K562 (cell line): ENCODE measurements at regions not wholly inside any gene's neighbourhood (a gene's known extent, or its start where the extent isn't known, plus 50 kb on each side); places are given as distances from the start of the nearest gene placed in this dataset.

Experiments used
- ATAC-seq: fragments of 200-7000 bp; cut with Tn5 transposase; 3 replicates; pipeline ENCODE4 v1.9.1; 2020; ENCODE audit warnings: moderate library complexity
- BruUV-seq: library from RNA; stranded (reverse); fragments of 400-500 nt; replicated peaks from 2 replicates; lab custom pipeline; 2021; lab: Mats Ljungman, UMichigan
- CTCF ChIA-PET: fragments of 300-600 bp; formaldehyde crosslinking; extraction: SDS; loops from one replicate; lab custom pipeline; 2021; ENCODE audit warnings: low intra/inter-chr PET ratio; lab: Yijun Ruan, JAX
- POLR2A ChIA-PET: fragments of 300-600, 350-650 bp; sonication (Branson Sonifier 250); formaldehyde crosslinking; extraction: SDS; loops from one replicate; lab custom pipeline; 2021; ENCODE audit warnings: antibody characterized with exemption, inconsistent platforms; lab: Yijun Ruan, JAX
- DNase-seq, 4 experiments: peaks; one replicate each; pipeline versions ENCODE4 v3.0.0 to v3.0.0-alpha.2; 2011 to 2018; ENCODE audit warnings: low spot score in 3 of 4, mixed read lengths in 3 of 4; ENCODE audit errors: extremely low read depth in 1 of 4
- FAIRE-seq: peaks from 2 replicates; lab custom pipeline; 2011; peaks lifted over from hg19 to GRCh38; lab: Jason Lieb, UNC
- H2AFZ ChIP-seq: 2 replicates; pipeline ENCODE4 v1.6.0; 2011; ENCODE audit warnings: low read depth, low read length, control low read depth, inconsistent platforms
- H3K27ac ChIP-seq: fragments of 200-600 bp; 3 replicates; pipeline ENCODE4 v1.8.0; 2011; ENCODE audit warnings: low read depth, mild to moderate bottlenecking, control low read depth, inconsistent platforms, low read length, moderate library complexity, mixed read lengths; ENCODE audit errors: extremely low read depth
- H3K27me3 ChIP-seq, 2 experiments: fragments of 300-600 bp in 1 of 2; 2 replicates in 1 of 2; 3 replicates in 1 of 2; pipeline versions ENCODE4 v1.6.0 to v1.8.0; 2011; ENCODE audit warnings: inconsistent platforms in 2 of 2, low read length in 2 of 2, mild to moderate bottlenecking in 1 of 2, mixed read lengths in 1 of 2, moderate library complexity in 1 of 2; ENCODE audit not compliant: control insufficient read depth in 2 of 2, insufficient read depth in 2 of 2
- H3K36me3 ChIP-seq: fragments of 300-600 bp; 3 replicates; pipeline ENCODE4 v1.8.0; 2011; ENCODE audit warnings: mild to moderate bottlenecking, low read length, inconsistent platforms; ENCODE audit not compliant: control insufficient read depth, insufficient read depth
- H3K4me1 ChIP-seq, 2 experiments: fragments of 200-600 bp in 1 of 2; replicated peaks in 1 of 2; 2 replicates in 1 of 2; 3 replicates in 1 of 2; pipeline versions ENCODE4 v1.5.1 to v1.8.0; 2011; ENCODE audit warnings: inconsistent platforms in 2 of 2, low read length in 2 of 2, mild to moderate bottlenecking in 1 of 2, mixed read lengths in 1 of 2, moderate library complexity in 1 of 2; ENCODE audit not compliant: control insufficient read depth in 2 of 2, insufficient read depth in 2 of 2
- H3K4me2 ChIP-seq: 2 replicates; pipeline ENCODE4 v1.6.1; 2011; ENCODE audit warnings: low read length, control low read depth, inconsistent platforms, mixed read lengths; ENCODE audit not compliant: insufficient read depth
- H3K4me3 ChIP-seq: fragments of 200-600 bp; sonication (generic), shearing (Covaris generic); 2 replicates; pipeline ENCODE4 v1.5.1; 2016; ENCODE audit warnings: control low read depth, inconsistent platforms
- H3K79me2 ChIP-seq: fragments of 200-600 bp; 3 replicates; pipeline ENCODE4 v1.8.0; 2011; ENCODE audit warnings: low read length, inconsistent platforms; ENCODE audit not compliant: control insufficient read depth, insufficient read depth
- H3K9ac ChIP-seq, 2 experiments: 2 replicates each; pipeline versions ENCODE4 v1.6.0 to v1.6.1; 2011; ENCODE audit warnings: low read depth in 2 of 2, low read length in 2 of 2, control low read depth in 1 of 2, inconsistent platforms in 1 of 2, mild to moderate bottlenecking in 1 of 2, mixed read lengths in 1 of 2; ENCODE audit not compliant: insufficient read depth in 1 of 2
- H3K9me1 ChIP-seq: one replicate; pipeline ENCODE4 v1.6.0; 2011; ENCODE audit warnings: inconsistent platforms, mild to moderate bottlenecking, low read length, moderate library complexity; ENCODE audit not compliant: control insufficient read depth, insufficient read depth
- H3K9me3 ChIP-seq: replicated peaks from 2 replicates; pipeline ENCODE4 v1.5.1; 2011; ENCODE audit warnings: low read depth, low read length, inconsistent platforms; ENCODE audit not compliant: control insufficient read depth, insufficient read depth
- H4K20me1 ChIP-seq: replicated peaks from 2 replicates; pipeline ENCODE4 v1.6.1; 2011; ENCODE audit warnings: low read length, inconsistent platforms, mixed read lengths; ENCODE audit not compliant: control insufficient read depth, insufficient read depth
- CCAR2 ChIP-seq: fragments of 200-400 bp; formaldehyde crosslinking; IDR thresholded peaks from 2 replicates; pipeline ENCODE4 v1.6.1; 2017; ENCODE audit warnings: mild to moderate bottlenecking, low read depth, low read length
- E2F1 ChIP-seq: sonication (generic); formaldehyde crosslinking; IDR thresholded peaks from 2 replicates; pipeline ENCODE4 v1.8.1; 2023; ENCODE audit warnings: mild to moderate bottlenecking, missing genetic modification reagents, moderate library complexity
- E2F4 ChIP-seq: sonication (generic); formaldehyde crosslinking; IDR thresholded peaks from 2 replicates; pipeline ENCODE4 v1.8.0; 2022; ENCODE audit warnings: mild to moderate bottlenecking, low read depth, missing genetic modification reagents
- FOXJ3 ChIP-seq: sonication (generic); formaldehyde crosslinking; IDR thresholded peaks from 2 replicates; pipeline ENCODE4 v1.4.0; 2020; ENCODE audit warnings: mild to moderate bottlenecking, missing genetic modification reagents
- FOXK2 ChIP-seq, 2 experiments: fragments of 450-650 bp; IDR thresholded peaks in 1 of 2; conservative IDR thresholded peaks in 1 of 2; 2 replicates each; pipeline ENCODE4 v1.6.1; 2016; ENCODE audit warnings: low read depth in 2 of 2, mild to moderate bottlenecking in 1 of 2
- HNRNPL ChIP-seq: fragments of 200-400 bp; formaldehyde crosslinking; IDR thresholded peaks from 2 replicates; pipeline ENCODE4 v1.6.1; 2017; ENCODE audit warnings: low read depth, mild to moderate bottlenecking, low read length
- PHF20 ChIP-seq: fragments of 450-650 bp; IDR thresholded peaks from 2 replicates; pipeline ENCODE4 v1.6.1; 2018; ENCODE audit not compliant: partially characterized antibody
- PPARD ChIP-seq: fragments of 250-450 bp; sonication (Bioruptor Pico); IDR thresholded peaks from 2 replicates; pipeline ENCODE4 v1.8.0; 2022; ENCODE audit warnings: inconsistent platforms, mild to moderate bottlenecking, moderate library complexity
- RCOR1 ChIP-seq, 2 experiments: IDR thresholded peaks; 2 replicates each; pipeline ENCODE4 v1.6.1; 2012; ENCODE audit warnings: low read depth in 2 of 2, low read length in 2 of 2, borderline replicate concordance in 1 of 2, improper control_type of control experiment in 1 of 2
- SRF ChIP-seq, 2 experiments: fragments of 250-450, 450-650 bp in 1 of 2; sonication (Bioruptor Pico) in 1 of 2; sonication (generic) in 1 of 2; formaldehyde crosslinking; IDR thresholded peaks; 2 replicates each; pipeline versions ENCODE4 v1.5.0 to v1.5.1; 2020 to 2022; ENCODE audit warnings: mild to moderate bottlenecking in 1 of 2, missing genetic modification reagents in 1 of 2
- TAL1 ChIP-seq: fragments of 450-650 bp; IDR thresholded peaks from 2 replicates; pipeline ENCODE4 v1.6.1; 2016; ENCODE audit warnings: mild to moderate bottlenecking
- TOE1 ChIP-seq, 2 experiments: fragments of 450-650 bp in 1 of 2; sonication (generic) in 1 of 2; formaldehyde crosslinking in 1 of 2; IDR thresholded peaks; 2 replicates each; pipeline versions ENCODE4 v1.7.1 to v1.8.0; 2016 to 2022; ENCODE audit warnings: borderline replicate concordance in 2 of 2, mild to moderate bottlenecking in 2 of 2, antibody characterized with exemption in 1 of 2, inconsistent platforms in 1 of 2, low read depth in 1 of 2, missing genetic modification reagents in 1 of 2, moderate library complexity in 1 of 2
- ZNF324 ChIP-seq: fragments of 250-450 bp; sonication (Bioruptor Pico); IDR thresholded peaks from 2 replicates; pipeline ENCODE4 v1.4.0; 2020; ENCODE audit warnings: mild to moderate bottlenecking
- ZNF436 ChIP-seq: fragments of 250-450, 450-650 bp; sonication (Bioruptor Pico); formaldehyde crosslinking; IDR thresholded peaks from 2 replicates; pipeline ENCODE4 v1.7.0; 2020; ENCODE audit warnings: mild to moderate bottlenecking
- ZNF75A ChIP-seq: fragments of 450-650 bp; formaldehyde crosslinking; IDR thresholded peaks from 2 replicates; pipeline ENCODE4 v1.4.0; 2020; ENCODE audit warnings: mild to moderate bottlenecking
- ZSCAN29 ChIP-seq: fragments of 450-650 bp; IDR thresholded peaks from 2 replicates; pipeline ENCODE4 v1.6.1; 2017
- WGBS: fragments of 100-300 bp; shearing (Covaris generic); methylation state at CpG from one replicate; pipeline ENCODE4 v1.1.6; 2016; ENCODE audit warnings: low coverage, mixed read lengths; ENCODE audit not compliant: insufficient coverage; ENCODE audit errors: missing lambda C conversion rate; 5-methylcytosine and 5-hydroxymethylcytosine counted together
- in situ Hi-C: fragments of 300-500 bp; cut with MboI; formaldehyde crosslinking; loops from 4 replicates; pipeline ENCODE4 v1.15.0; 2018; ENCODE audit warnings: inconsistent platforms, mixed read lengths
- intact Hi-C: fragments of 100-400 bp; cut with micrococcal nuclease; formaldehyde crosslinking; loops from 2 replicates; pipeline ENCODE4 v1.14.2; 2022

GRCh38 chr7:52114056-52114455, 797.4 kb upstream of the COBL start:
- ATAC-seq = no peak
- Histone ChIP-seq H3K4me1 (no peaks in the 10 kb centered on the region), H3K36me3 (no peaks in the 10 kb centered on the region), H2AFZ (no peak overlapping the region), H3K27me3 (no peaks in the 10 kb centered on the region), H4K20me1 (no peaks in the 10 kb centered on the region), H3K27ac (no peak overlapping the region), H3K9ac (no peak overlapping the region), H3K4me2 (no peak overlapping the region), H3K9me1 (no peaks in the 10 kb centered on the region), H3K9me3 (no peaks in the 10 kb centered on the region), H3K4me3 (no peak overlapping the region), H3K79me2 (no peaks in the 10 kb centered on the region)
- ChIA-PET POLR2A (no interaction called here), CTCF (no interaction called here)
- WGBS = 0% methylated on average over 2 of the region's 2 CpGs
- intact Hi-C loops (no loop called here), in situ Hi-C loops (no loop called here)
- TF ChIP-seq HNRNPL (no peak), ZNF436 (CRISPR knock-in tag) (no peak)
- no peak for FAIRE-seq
- no peak for DNase-seq
- no TSS peak for BruUV-seq

- Histone ChIP-seq H4K20me1 (no peaks in the 10 kb centered on the region), H3K4me1 (no peaks in the 10 kb centered on the region), H3K9me3 (no peaks in the 10 kb centered on the region), H3K27me3 (no peaks in the 10 kb centered on the region), H3K9me1 (no peaks in the 10 kb centered on the region), H3K79me2 (no peaks in the 10 kb centered on the region), H3K27ac (no peak overlapping the region), H3K4me3 (no peak overlapping the region), H3K9ac (no peak overlapping the region), H2AFZ (no peak overlapping the region), H3K36me3 (no peaks in the 10 kb centered on the region), H3K4me2 (no peak overlapping the region)
- DNase-seq = no peak
- ATAC-seq = no peak
- no TSS peak for BruUV-seq
- in situ Hi-C loops = no loop called here
- ChIA-PET POLR2A (no interaction called here), CTCF (no interaction called here)
- intact Hi-C loops = no loop called here
- no peak for FAIRE-seq
- WGBS = 0% methylated on average over 3 of the region's 5 CpGs
- TF ChIP-seq E2F1 (CRISPR knock-in tag) = no peak
- TF ChIP-seq TAL1 = no peak
- TF ChIP-seq FOXJ3 (CRISPR knock-in tag) = no peak
- TF ChIP-seq CCAR2 = no peak
- TF ChIP-seq ZSCAN29 = no peak
- TF ChIP-seq ZNF324 (CRISPR knock-in tag) = no peak
- no peak for TF ChIP-seq TOE1 (IDR thresholded peaks at IDR 0.05; ENCODE audit: borderline replicate concordance)
- TF ChIP-seq TOE1 (CRISPR knock-in tag; IDR thresholded peaks at IDR 0.05; ENCODE audit: borderline replicate concordance, low read depth) = no peak
- no peak for TF ChIP-seq PPARD
- TF ChIP-seq ZNF436 (CRISPR knock-in tag) = no peak
- TF ChIP-seq E2F4 (CRISPR knock-in tag) = no peak
- no peak for TF ChIP-seq SRF (CRISPR knock-in tag; IDR thresholded peaks at IDR 0.05)
- TF ChIP-seq RCOR1 (IDR thresholded peaks at IDR 0.05; ENCODE audit: borderline replicate concordance in 1 of 2, low read depth in 2 of 2, low read length in 2 of 2) = no peak
- no peak for TF ChIP-seq PHF20
- no peak for TF ChIP-seq FOXK2 (conservative IDR thresholded peaks at IDR 0.05 in 1 of 2, IDR thresholded peaks at IDR 0.05 in 1 of 2; ENCODE audit: low read depth in 2 of 2)
- TF ChIP-seq ZNF75A (CRISPR knock-in tag) = no peak
These were observed 790.7 kb upstream of the COBL start for GRCh38 chr7:52107355-52107754.
